GM10248 (cell line): ENCODE measurements at regions not wholly inside any gene's neighbourhood (a gene's known extent, or its start where the extent isn't known, plus 50 kb on each side); places are given as distances from the start of the nearest gene placed in this dataset.
"Not testable (repeated sequence)": the region's sequence is repeated elsewhere in the genome, so short reads cannot be mapped to it uniquely, and the experiment has no call there.

Experiments used
- CTCF ChIA-PET: fragments of 300-600 bp; sonication (Branson Sonifier 250); formaldehyde crosslinking; extraction: SDS; loops from one replicate; lab custom pipeline; 2021; ENCODE audit warnings: antibody characterized with exemption; lab: Yijun Ruan, JAX
- POLR2A ChIA-PET: fragments of 350-650 bp; sonication (Branson Sonifier 250); formaldehyde crosslinking; extraction: SDS; loops from one replicate; lab custom pipeline; 2020; ENCODE audit warnings: antibody characterized with exemption; lab: Yijun Ruan, JAX
- DNase-seq: peaks from one replicate; pipeline ENCODE4 v3.0.0; 2012; ENCODE audit errors: extremely low spot score
- CTCF ChIP-seq: IDR thresholded peaks from 2 replicates; pipeline ENCODE4 v1.5.1; 2012; ENCODE audit warnings: mild to moderate bottlenecking, low read depth; ENCODE audit errors: extremely low read depth, missing control alignments, control extremely low read depth

DNA sequence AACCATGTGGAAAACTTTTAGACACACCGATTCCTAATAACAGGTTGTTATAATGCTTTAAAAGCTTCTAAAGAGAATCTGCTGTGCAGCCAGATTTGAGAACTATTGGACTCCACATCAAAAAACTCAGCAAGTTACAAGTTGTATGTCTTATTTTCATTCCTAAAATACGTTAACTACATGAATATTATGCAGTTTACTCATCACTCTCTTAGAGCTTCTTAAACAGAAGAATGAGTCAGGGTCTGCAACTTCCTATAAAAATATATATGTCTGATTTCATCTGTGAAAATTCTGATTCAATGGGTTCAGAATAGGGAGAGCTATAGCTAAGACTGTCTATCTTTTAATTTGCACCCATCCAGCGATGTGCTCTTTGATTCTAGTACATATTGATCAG, 244.2 kb upstream of the EPHA3 start:
- DNase-seq, result no peak
- ChIA-PET CTCF (no interaction called here), POLR2A (no interaction called here)
- no peak for TF ChIP-seq CTCF

GRCh38 chr3:88876724-88877123, 230.7 kb upstream of the EPHA3 start:
- DNase-seq, result no peak
- POLR2A ChIA-PET, result no interaction called here
- no peak for TF ChIP-seq CTCF
- CTCF ChIA-PET, result interaction anchor here (1.7 kb wide), 1 partner anchor 10 kb away, joined by 4 read pairs; no protein-coding TSS in a partner anchor

- ChIA-PET CTCF (no interaction called here), POLR2A (no interaction called here)
- no peak for TF ChIP-seq CTCF
- no peak for DNase-seq
Measured at GRCh38 chr3:88879905-88880304, 227.5 kb upstream of the EPHA3 start.

GRCh38 chr3:88882121-88882520, 225.3 kb upstream of the EPHA3 start:
- no peak for TF ChIP-seq CTCF

GRCh38 chr3:88886624-88887023, 220.8 kb upstream of the EPHA3 start:
- CTCF ChIA-PET, result interaction anchor here (1.1 kb wide), 1 partner anchor 9 kb away, joined by 4 read pairs; no protein-coding TSS in a partner anchor
- POLR2A ChIA-PET, DNase-seq: not testable (repeated sequence)

More at GRCh38 chr3:88882121-88882520, 225.3 kb upstream of the EPHA3 start:
- no peak for DNase-seq
- POLR2A ChIA-PET, result no interaction called here
- CTCF ChIA-PET, result no interaction called here

DNA sequence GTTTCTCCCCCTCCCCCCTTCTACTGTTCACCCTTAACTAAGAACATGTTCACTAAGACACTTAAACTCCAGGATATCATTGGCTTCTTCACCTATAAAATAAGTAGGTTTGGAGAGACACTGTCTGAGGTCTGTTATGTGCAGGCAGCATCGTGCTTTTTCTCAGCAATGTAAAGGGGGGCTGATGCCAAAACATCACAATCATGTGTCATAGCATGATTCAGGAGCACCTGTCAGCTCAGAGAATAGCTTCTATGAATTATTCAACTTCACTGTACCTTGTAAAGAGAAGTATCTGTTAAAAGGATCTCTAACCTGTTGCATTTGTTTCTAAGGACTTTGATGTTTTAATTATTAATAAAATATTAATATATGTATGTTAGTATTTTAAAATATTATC, 211.4 kb upstream of the EPHA3 start:
- no peak for TF ChIP-seq CTCF
- no peak for DNase-seq
- POLR2A ChIA-PET, result no interaction called here
- CTCF ChIA-PET, result no interaction called here

GRCh38 chr3:88912294-88912877, 195.0 kb upstream of the EPHA3 start:
- TF ChIP-seq CTCF, result no peak
- no peak for DNase-seq
- CTCF ChIA-PET, result interaction anchor here (1.2 kb wide), 1 partner anchor 15 kb away, joined by 3 read pairs; no protein-coding TSS in a partner anchor
- POLR2A ChIA-PET, result no interaction called here
